NOMO-1 treated with dmso at 0.1 percent for 144 hours (cell line): ENCODE measurements at regions not wholly inside any gene's neighbourhood (a gene's known extent, or its start where the extent isn't known, plus 50 kb on each side); places are given as distances from the start of the nearest gene placed in this dataset.

ENCODE experiments used
- DNase-seq: peaks from one replicate; lab custom pipeline; 2025; ENCODE audit not compliant: unreplicated experiment; lab: John Stamatoyannopoulos, UW

GRCh38 chr3:70849911-70850699, 537.7 kb upstream of the MDFIC2 start:
- DNase-seq, result no peak

- DNase-seq, result no peak
These were observed 527.9 kb upstream of the MDFIC2 start for GRCh38 chr3:70840106-70840870.

GRCh38 chr3:70833239-70833960, 521.0 kb upstream of the MDFIC2 start:
- DNase-seq, result peak; percentile 18

- DNase-seq, result no peak
These were observed 520.4 kb upstream of the MDFIC2 start for GRCh38 chr3:70832834-70833205.

DNA sequence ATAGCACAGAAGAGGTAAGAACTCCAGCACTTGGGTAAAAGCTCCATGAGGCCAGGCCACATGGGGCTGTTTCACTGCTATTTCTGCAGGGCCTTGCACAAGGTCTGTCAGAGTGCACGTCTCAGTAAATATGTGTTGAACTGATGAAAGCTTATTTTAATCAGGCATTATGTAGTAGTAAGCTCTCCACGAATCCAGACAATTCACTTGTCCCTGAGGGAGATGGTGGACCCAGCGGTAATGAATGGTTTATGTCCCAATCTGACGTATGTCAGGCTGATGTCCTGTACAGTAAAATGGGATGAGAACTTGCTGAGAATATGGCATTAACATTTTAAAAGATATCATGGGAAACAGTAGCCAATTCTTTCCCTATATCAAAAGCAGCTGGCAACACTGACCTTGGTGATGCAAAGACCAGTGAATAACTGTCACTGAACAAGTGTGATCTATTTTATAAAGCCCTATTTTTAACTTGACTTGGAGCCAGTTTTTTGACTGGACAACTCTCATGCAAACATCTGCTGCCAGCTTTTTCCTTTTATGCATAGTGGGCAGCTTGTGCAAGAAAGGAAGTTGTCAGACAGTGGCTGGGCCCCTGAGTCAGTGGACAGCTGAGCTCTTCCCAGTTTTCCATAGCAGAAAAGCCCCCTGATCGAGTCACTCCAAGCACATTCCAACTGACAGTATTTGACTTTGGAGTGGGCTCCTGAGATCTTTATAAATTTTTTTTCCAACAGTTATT, 519.8 kb upstream of the MDFIC2 start:
- no peak for DNase-seq

- no peak for DNase-seq
These were observed 516.7 kb upstream of the MDFIC2 start for GRCh38 chr3:70829092-70829491.

- no peak for DNase-seq
These were observed 512.3 kb upstream of the MDFIC2 start for GRCh38 chr3:70824773-70825172.

DNA sequence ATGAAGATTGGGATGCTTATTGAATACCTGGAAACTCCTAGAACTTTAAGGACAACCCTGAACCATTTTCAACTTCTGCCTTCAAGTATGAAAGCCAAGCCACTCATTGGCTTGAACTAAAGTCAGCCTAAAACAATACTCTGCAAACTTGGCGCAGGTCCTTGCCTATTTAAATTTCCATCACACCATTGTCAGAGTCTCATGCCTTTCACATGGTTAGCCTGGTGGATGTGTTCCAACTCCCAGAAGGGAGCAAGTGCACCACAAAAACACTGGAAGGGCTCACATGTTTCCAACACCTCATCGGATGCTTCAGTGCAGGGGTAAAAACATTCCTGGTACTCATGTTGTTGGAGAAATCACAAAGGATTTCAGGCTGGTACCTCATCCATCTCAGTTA, 511.6 kb upstream of the MDFIC2 start:
- no peak for DNase-seq

GRCh38 chr3:70823622-70824021, 511.2 kb upstream of the MDFIC2 start:
- DNase-seq, result no peak

DNA sequence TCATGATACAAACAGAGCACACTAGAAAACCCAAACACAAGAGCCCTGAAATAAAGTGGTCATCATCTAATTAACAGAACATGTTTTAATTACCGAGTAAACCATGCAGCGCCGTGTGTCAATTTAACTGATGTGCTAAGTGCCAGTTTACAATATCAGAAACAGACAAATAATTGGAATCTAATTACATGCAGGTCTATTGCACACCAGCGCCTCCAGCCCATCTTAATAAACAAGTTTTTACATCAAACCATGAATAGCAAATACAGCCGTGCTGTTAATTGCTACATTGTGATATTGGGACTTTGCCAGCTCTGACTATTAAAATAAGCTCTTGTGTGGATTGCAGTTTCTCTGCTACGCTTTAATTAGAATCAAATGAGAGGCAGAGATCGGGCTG, 510.2 kb upstream of the MDFIC2 start:
- no peak for DNase-seq

GRCh38 chr3:70821602-70822001, 509.2 kb upstream of the MDFIC2 start:
- DNase-seq, result no peak

GRCh38 chr3:70820397-70820796, 508.0 kb upstream of the MDFIC2 start:
- DNase-seq, result no peak

DNA sequence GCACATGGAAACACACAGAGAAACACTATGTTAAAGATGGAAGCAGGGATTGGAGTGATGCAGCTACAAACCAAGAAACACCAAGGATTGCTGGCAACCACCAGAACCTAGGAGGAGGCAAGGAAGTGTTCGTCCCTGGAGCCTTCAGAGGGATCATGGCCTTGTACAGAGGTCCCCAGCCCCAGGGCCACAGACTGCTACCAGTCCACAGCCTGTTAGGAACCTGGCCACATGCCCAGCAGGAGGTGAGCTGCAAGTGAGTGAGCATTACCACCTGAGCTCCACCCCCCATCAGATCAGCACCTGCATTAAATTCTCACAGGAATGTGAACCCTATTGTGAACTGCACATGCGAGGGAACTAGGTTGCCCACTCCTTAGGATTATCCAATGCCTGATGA, 505.7 kb upstream of the MDFIC2 start:
- no peak for DNase-seq

DNA sequence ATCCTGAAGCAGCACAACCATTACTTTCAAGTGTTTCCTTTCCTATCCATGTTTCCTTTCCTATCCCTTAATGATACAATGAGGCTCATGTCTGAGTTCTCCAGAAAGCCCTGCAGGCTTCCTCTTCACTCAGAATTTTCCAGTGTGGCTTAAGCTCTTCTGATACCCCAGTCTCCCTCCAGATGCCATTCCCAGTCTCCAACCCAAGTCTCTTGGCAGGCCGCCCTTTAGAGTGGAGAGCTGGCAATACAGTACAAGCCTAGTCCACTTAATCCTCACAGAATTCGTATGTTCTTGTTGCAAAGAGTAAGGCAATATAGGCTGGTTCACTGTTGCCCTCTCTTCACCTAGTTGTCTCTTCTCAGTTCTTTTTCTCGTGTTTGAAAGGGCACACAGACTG, 503.9 kb upstream of the MDFIC2 start:
- DNase-seq, result no peak

DNA sequence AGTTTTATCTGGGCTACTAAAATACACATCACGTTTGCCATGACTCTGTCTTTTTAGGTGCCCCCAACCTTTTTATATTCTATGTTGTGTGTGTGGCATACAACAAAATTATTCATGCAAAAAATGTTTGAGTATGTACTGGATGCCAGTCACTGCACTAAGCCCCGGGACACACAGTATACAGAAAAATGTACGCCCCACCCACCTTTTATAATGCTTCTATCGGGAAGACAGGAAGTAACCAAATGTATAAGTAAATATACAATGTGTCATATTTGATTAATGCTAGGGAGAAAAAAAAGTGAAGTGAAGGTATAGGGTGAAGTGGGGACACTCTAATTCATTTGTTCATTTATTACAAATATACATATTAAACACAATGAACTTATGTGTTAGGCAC, 503.4 kb upstream of the MDFIC2 start:
- no peak for DNase-seq

DNA sequence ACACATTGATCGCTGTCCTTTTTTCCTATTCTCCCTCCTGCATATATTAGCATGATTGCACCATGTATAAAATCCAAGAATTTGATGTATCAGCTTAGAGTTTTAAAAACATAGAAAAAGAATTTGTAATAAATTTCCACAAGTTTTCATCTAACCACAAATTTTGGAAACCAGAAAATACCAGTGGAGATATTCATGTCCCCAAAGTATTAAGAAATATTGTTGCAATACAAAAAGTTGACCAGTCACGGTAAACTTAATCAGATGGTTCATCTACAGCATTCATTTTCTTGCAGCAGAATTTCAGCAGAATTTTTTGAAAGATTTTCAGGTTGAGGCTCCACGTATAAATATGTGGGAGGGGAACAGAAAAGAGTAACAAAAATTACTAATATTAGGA, 500.9 kb upstream of the MDFIC2 start:
- DNase-seq, result no peak

GRCh38 chr3:70811880-70812279, 499.4 kb upstream of the MDFIC2 start:
- DNase-seq, result no peak

DNA sequence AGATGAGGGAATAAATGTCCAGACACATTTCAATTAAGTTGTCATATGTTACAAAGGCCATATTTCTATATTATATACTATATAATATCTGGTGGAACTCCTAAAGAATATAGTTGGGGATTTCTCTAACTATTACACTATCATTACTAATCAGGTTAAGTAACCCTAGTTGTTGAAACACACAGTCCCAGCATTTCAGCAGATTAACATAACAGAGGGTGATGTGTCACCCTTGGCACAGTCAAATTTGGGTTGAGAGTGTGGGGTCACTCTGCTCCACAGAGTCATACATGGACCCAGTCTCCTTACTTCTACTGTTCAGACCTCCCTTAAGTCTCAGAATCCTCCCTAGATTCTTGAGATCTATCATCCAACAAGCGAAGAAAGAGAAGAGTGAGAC, 496.4 kb upstream of the MDFIC2 start:
- DNase-seq, result no peak

DNA sequence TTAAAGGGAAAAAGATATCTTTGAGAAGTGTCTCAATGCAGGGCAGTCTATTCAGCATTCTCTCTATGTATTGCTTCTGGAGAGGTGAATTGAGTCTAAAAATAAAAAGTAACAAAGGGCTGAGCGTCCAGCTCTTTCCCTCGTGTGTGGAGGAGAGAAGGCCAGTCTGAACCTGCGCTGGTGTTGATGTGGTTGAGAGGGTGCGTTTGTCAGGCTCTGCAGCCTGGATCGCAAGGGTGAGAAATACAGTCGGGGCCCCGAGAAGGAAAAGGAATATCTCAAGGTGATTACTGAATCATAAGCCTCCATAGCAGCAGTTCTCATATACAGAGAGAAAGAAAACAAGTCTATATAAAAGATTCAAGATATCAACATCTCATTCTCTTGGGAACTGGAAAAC, 494.1 kb upstream of the MDFIC2 start:
- no peak for DNase-seq

- DNase-seq, result no peak
These were observed 493.6 kb upstream of the MDFIC2 start for GRCh38 chr3:70806021-70806420.
